ENCODE measurements at regions not wholly inside any gene's neighbourhood (a gene's known extent, or its start where the extent isn't known, plus 50 kb on each side); places are given as distances from the start of the nearest gene placed in this dataset.

DNA sequence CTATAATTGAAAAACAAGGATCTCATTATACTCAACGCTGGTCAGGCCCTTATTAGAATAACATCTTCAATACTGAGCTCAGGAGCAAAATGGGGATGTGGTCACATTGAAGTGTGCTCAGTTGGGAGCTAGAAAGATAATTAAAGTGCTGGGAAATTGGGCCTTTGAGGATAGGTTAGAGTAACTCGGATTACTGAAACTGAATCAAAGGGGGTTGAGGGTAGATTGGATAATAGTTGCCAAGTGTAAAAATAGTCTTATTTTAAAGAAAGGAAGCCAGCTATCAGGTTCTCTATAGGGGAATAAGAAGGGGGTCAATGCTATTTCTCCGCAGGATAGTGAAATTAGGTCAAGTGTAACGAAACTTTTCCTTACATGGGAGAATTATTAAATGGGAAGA, 391.0 kb upstream of the PTPRD start:
- TF ChIP-seq EZH2 (IDR thresholded peaks at IDR 0.05; ENCODE audit: borderline replicate concordance, insufficient read depth, low read depth, low read length, poor library complexity, severe bottlenecking) (no peak), CTCF (IDR thresholded peaks at IDR 0.05) (no peak)
- no peak overlapping the region for H2AFZ ChIP-seq (ENCODE audit: insufficient read depth, low read depth, low read length, poor library complexity, severe bottlenecking)
- ATAC-seq (ENCODE audit: low read depth) (no peak), DNase-seq (no peak)
- intact Hi-C loops (cut with micrococcal nuclease): no loop called here
- H3K4me1 ChIP-seq (ENCODE audit: control insufficient read depth in 2 of 2, insufficient read depth in 2 of 2, low read length in 2 of 2): no peaks in the 10 kb centered on the region
- no peak overlapping the region for H3K4me3 Mint-ChIP-seq
- H3K9me3 ChIP-seq (ENCODE audit: control extremely low read depth in 1 of 3, control insufficient read depth in 2 of 3, insufficient read depth in 1 of 3, low read length in 2 of 3): no peaks in the 10 kb centered on the region
- POLR2A ChIA-PET: no interaction called here
- H3K4me1 Mint-ChIP-seq: no peaks in the 10 kb centered on the region
- 75% methylated on average over 2 of the region's 4 CpGs for WGBS (ENCODE audit: insufficient coverage)
- no peak overlapping the region for H3K27ac Mint-ChIP-seq
- peaks cover 3% of the 10 kb centered on the region for H3K9me3 Mint-ChIP-seq (ENCODE audit: insufficient read depth)
- no peaks in the 10 kb centered on the region for H3K27me3 ChIP-seq (replicated peaks in 1 of 4; ENCODE audit: control extremely low read depth in 1 of 4, control insufficient read depth in 3 of 4, insufficient read depth in 4 of 4, low read length in 3 of 4)
- H3K4me3 ChIP-seq (ENCODE audit: control extremely low read depth in 1 of 5, extremely low read depth in 1 of 5, insufficient read depth in 1 of 5, low read depth in 2 of 5, low read length in 4 of 5): no peak overlapping the region
- H3K4me2 ChIP-seq (replicated peaks; ENCODE audit: low read depth, low read length, poor library complexity, severe bottlenecking): no peak overlapping the region
- no peaks in the 10 kb centered on the region for H3K79me2 ChIP-seq (ENCODE audit: control insufficient read depth, insufficient read depth, low read length)
- H3K27me3 Mint-ChIP-seq: no peaks in the 10 kb centered on the region
- H3K9ac ChIP-seq (ENCODE audit: low read length): no peak overlapping the region
- no peak overlapping the region for H3K27ac ChIP-seq (ENCODE audit: low read length in 2 of 2)
- no peaks in the 10 kb centered on the region for H4K20me1 ChIP-seq (ENCODE audit: control insufficient read depth, insufficient read depth, low read length, poor library complexity, severe bottlenecking)
- H3K36me3 ChIP-seq (replicated peaks in 1 of 2; ENCODE audit: control extremely low read depth in 1 of 2, control insufficient read depth in 1 of 2, extremely low read depth in 1 of 2, insufficient read depth in 2 of 2, low read length in 1 of 2): no peaks in the 10 kb centered on the region
- CTCF ChIA-PET: no interaction called here

- intact Hi-C loops (cut with micrococcal nuclease): no loop called here
- 97% methylated on average over 6 of the region's 7 CpGs for WGBS (ENCODE audit: insufficient coverage)
- Histone ChIP-seq H3K9ac (ENCODE audit: low read length) (no peak overlapping the region), H3K27me3 (replicated peaks in 1 of 4; ENCODE audit: control extremely low read depth in 1 of 4, control insufficient read depth in 3 of 4, insufficient read depth in 4 of 4, low read length in 3 of 4) (no peaks in the 10 kb centered on the region), H2AFZ (ENCODE audit: insufficient read depth, low read depth, low read length, poor library complexity, severe bottlenecking) (no peak overlapping the region), H4K20me1 (ENCODE audit: control insufficient read depth, insufficient read depth, low read length, poor library complexity, severe bottlenecking) (no peaks in the 10 kb centered on the region), H3K27ac (ENCODE audit: low read length in 2 of 2) (no peak overlapping the region), H3K79me2 (ENCODE audit: control insufficient read depth, insufficient read depth, low read length) (no peaks in the 10 kb centered on the region), H3K4me1 (ENCODE audit: control insufficient read depth in 2 of 2, insufficient read depth in 2 of 2, low read length in 2 of 2) (no peaks in the 10 kb centered on the region), H3K9me3 (ENCODE audit: control extremely low read depth in 1 of 3, control insufficient read depth in 2 of 3, insufficient read depth in 1 of 3, low read length in 2 of 3) (peaks cover 0 to 22% (median 0%) of the 10 kb centered on the region in 3 donors), H3K4me2 (replicated peaks; ENCODE audit: low read depth, low read length, poor library complexity, severe bottlenecking) (no peak overlapping the region), H3K4me3 (ENCODE audit: control extremely low read depth in 1 of 5, extremely low read depth in 1 of 5, insufficient read depth in 1 of 5, low read depth in 2 of 5, low read length in 4 of 5) (no peak overlapping the region), H3K36me3 (replicated peaks in 1 of 2; ENCODE audit: control extremely low read depth in 1 of 2, control insufficient read depth in 1 of 2, extremely low read depth in 1 of 2, insufficient read depth in 2 of 2, low read length in 1 of 2) (no peaks in the 10 kb centered on the region)
- Mint-ChIP-seq H3K27me3 (no peaks in the 10 kb centered on the region), H3K4me1 (no peaks in the 10 kb centered on the region), H3K27ac (no peak overlapping the region), H3K9me3 (ENCODE audit: insufficient read depth) (peaks cover 7% of the 10 kb centered on the region), H3K4me3 (no peak overlapping the region)
- TF ChIP-seq CTCF (IDR thresholded peaks at IDR 0.05) (no peak), EZH2 (IDR thresholded peaks at IDR 0.05; ENCODE audit: borderline replicate concordance, insufficient read depth, low read depth, low read length, poor library complexity, severe bottlenecking) (no peak)
- CTCF ChIA-PET: no interaction called here
- DNase-seq (no peak), ATAC-seq (ENCODE audit: low read depth) (no peak)
- POLR2A ChIA-PET: no interaction called here
Observed at GRCh38 chr9:11011696-11012095, 398.9 kb upstream of the PTPRD start.

All from B cell (primary cell).